GM23248 (cell line): ENCODE measurements at regions not wholly inside any gene's neighbourhood (a gene's known extent, or its start where the extent isn't known, plus 50 kb on each side); places are given as distances from the start of the nearest gene placed in this dataset.

Experiments used
- DNase-seq: peaks from one replicate; pipeline ENCODE4 v3.0.0-alpha.2; 2015
- H2AFZ ChIP-seq: fragments of 200-600 bp; sonication (generic); 2 replicates; pipeline ENCODE4 v1.6.1; 2016; ENCODE audit warnings: antibody characterized with exemption
- H3F3A ChIP-seq: fragments of 200-600 bp; sonication (generic); 2 replicates; pipeline ENCODE4 v1.6.1; 2016; ENCODE audit warnings: mild to moderate bottlenecking, antibody characterized with exemption, mixed run types; ENCODE audit not compliant: insufficient read depth
- H3K27ac ChIP-seq: fragments of 200-600 bp; sonication (generic); 2 replicates; pipeline ENCODE4 v1.5.1; 2016; ENCODE audit warnings: mild to moderate bottlenecking
- H3K27me3 ChIP-seq: fragments of 200-600 bp; sonication (generic); replicated peaks from 2 replicates; pipeline ENCODE4 v1.6.1; 2016; ENCODE audit warnings: mild to moderate bottlenecking; ENCODE audit not compliant: insufficient read depth
- H3K36me3 ChIP-seq: fragments of 200-600 bp; sonication (generic); 2 replicates; pipeline ENCODE4 v1.6.1; 2016; ENCODE audit warnings: low read depth, mild to moderate bottlenecking
- H3K4me1 ChIP-seq: fragments of 200-600 bp; sonication (generic); 2 replicates; pipeline ENCODE4 v1.6.1; 2016; ENCODE audit warnings: mild to moderate bottlenecking; ENCODE audit not compliant: insufficient read depth
- H3K4me2 ChIP-seq: fragments of 200-600 bp; sonication (generic); one replicate; pipeline ENCODE4 v1.6.1; 2016; ENCODE audit warnings: mild to moderate bottlenecking; ENCODE audit not compliant: unreplicated experiment
- H3K4me3 ChIP-seq: fragments of 200-600 bp; sonication (generic); 2 replicates; pipeline ENCODE4 v1.5.1; 2016; ENCODE audit warnings: mild to moderate bottlenecking
- H3K79me2 ChIP-seq: fragments of 200-600 bp; sonication (generic); 2 replicates; pipeline ENCODE4 v1.6.1; 2016; ENCODE audit warnings: mild to moderate bottlenecking; ENCODE audit not compliant: insufficient read depth
- H3K9ac ChIP-seq: fragments of 200-600 bp; sonication (generic); 2 replicates; pipeline ENCODE4 v1.6.1; 2016; ENCODE audit warnings: mild to moderate bottlenecking
- H3K9me2 ChIP-seq: fragments of 200-600 bp; sonication (generic); 2 replicates; pipeline ENCODE4 v1.6.1; 2016; ENCODE audit warnings: mixed run types, mild to moderate bottlenecking, moderate library complexity; ENCODE audit not compliant: insufficient read depth
- H3K9me3 ChIP-seq: fragments of 200-600 bp; sonication (generic); one replicate; pipeline ENCODE4 v1.6.1; 2017; ENCODE audit warnings: low read depth
- H4K20me1 ChIP-seq: fragments of 200-600 bp; sonication (generic); 2 replicates; pipeline ENCODE4 v1.6.0; 2016; ENCODE audit not compliant: insufficient read depth
- EZH2 ChIP-seq: fragments of 200-600 bp; sonication (generic); IDR thresholded peaks from 2 replicates; pipeline ENCODE4 v1.6.1; 2018; ENCODE audit warnings: antibody characterized with exemption, mild to moderate bottlenecking; ENCODE audit not compliant: insufficient read depth, poor library complexity, severe bottlenecking
- EZH2phosphoT487 ChIP-seq: fragments of 200-600 bp; sonication (generic); IDR thresholded peaks from 2 replicates; pipeline ENCODE4 v1.6.1; 2018; ENCODE audit warnings: antibody characterized with exemption, moderate library complexity, mild to moderate bottlenecking, low read depth; ENCODE audit not compliant: insufficient read depth
- WGBS, 2 experiments: methylation state at CpG; one replicate each; pipeline ENCODE4 v1.1.6; 2015 to 2017; ENCODE audit warnings: low lambda C conversion rate in 2 of 2, low coverage in 1 of 2; ENCODE audit errors: missing lambda C conversion rate in 2 of 2; 5-methylcytosine and 5-hydroxymethylcytosine counted together
- in situ Hi-C: fragments of 300-500 bp; cut with MboI; formaldehyde crosslinking; loops from 2 replicates; pipeline ENCODE4 v1.15.0; 2020

GRCh38 chr2:118493213-118493612 is 354.2 kb downstream of the EN1 start:
- H4K20me1 ChIP-seq, result no peaks in the 10 kb centered on the region
- H3K9me3 ChIP-seq, result no peaks in the 10 kb centered on the region
- H3K27me3 ChIP-seq, result peaks cover 6% of the 10 kb centered on the region
- no peak overlapping the region for H3K4me3 ChIP-seq
- 74 to 76% methylated on average over 7 of the region's 7 CpGs for WGBS, 2 experiments
- no peaks in the 10 kb centered on the region for H3K4me1 ChIP-seq
- no peaks in the 10 kb centered on the region for H3K9me2 ChIP-seq
- H2AFZ ChIP-seq, result no peak overlapping the region
- H3K79me2 ChIP-seq, result no peaks in the 10 kb centered on the region
- H3K36me3 ChIP-seq, result no peaks in the 10 kb centered on the region
- no peak overlapping the region for H3K4me2 ChIP-seq
- no peak overlapping the region for H3K27ac ChIP-seq
- in situ Hi-C loops, result no loop called here
- H3K9ac ChIP-seq, result no peak overlapping the region
- DNase-seq, result no peak
- TF ChIP-seq EZH2 (no peak), EZH2phosphoT487 (no peak)
- no peaks in the 10 kb centered on the region for H3F3A ChIP-seq

- no peak for DNase-seq
- H3K27ac ChIP-seq, result no peak overlapping the region
- no peaks in the 10 kb centered on the region for H3K4me1 ChIP-seq
- no peaks in the 10 kb centered on the region for H3K36me3 ChIP-seq
- H3K9me2 ChIP-seq, result no peaks in the 10 kb centered on the region
- H3K9me3 ChIP-seq, result no peaks in the 10 kb centered on the region
- in situ Hi-C loops, result no loop called here
- peaks cover 6% of the 10 kb centered on the region; the same call in 1 of the 2 replicates for H3K27me3 ChIP-seq
- TF ChIP-seq EZH2 (no peak), EZH2phosphoT487 (no peak)
- H2AFZ ChIP-seq, result no peak overlapping the region
- no peaks in the 10 kb centered on the region for H3K79me2 ChIP-seq
- no peaks in the 10 kb centered on the region for H4K20me1 ChIP-seq
- H3K4me3 ChIP-seq, result no peak overlapping the region
- H3F3A ChIP-seq, result no peaks in the 10 kb centered on the region
- no peak overlapping the region for H3K4me2 ChIP-seq
- H3K9ac ChIP-seq, result no peak overlapping the region
Measured at GRCh38 chr2:118492335-118492734, 355.1 kb downstream of the EN1 start.

DNA sequence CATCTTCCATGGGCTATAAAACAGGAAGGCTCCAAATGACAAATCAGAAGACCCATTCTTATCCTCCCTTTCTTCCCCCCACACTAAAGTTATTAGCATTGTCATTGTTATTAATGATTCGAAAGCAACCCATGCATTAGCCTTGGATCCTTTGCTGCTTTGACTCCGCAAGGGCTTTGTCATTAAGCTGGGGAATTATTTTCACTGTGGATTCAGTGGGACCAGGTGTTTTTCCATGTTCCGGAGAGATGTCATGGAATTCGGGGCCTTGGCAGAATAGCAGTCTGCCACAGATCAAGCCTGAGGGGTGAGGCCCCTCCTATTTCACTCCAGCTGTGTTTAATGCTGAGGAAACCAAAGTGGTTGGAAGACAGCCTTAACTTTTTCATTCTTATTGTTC is 357.1 kb downstream of the EN1 start:
- Histone ChIP-seq H3K9me3 (no peaks in the 10 kb centered on the region), H3K9ac (no peak overlapping the region), H3K9me2 (no peaks in the 10 kb centered on the region), H3K4me3 (no peak overlapping the region), H3K36me3 (no peaks in the 10 kb centered on the region), H2AFZ (no peak overlapping the region), H3F3A (no peaks in the 10 kb centered on the region), H3K4me2 (no peak overlapping the region), H3K27me3 (peaks cover 6% of the 10 kb centered on the region; the same call in 1 of the 2 replicates), H3K4me1 (no peaks in the 10 kb centered on the region), H3K79me2 (no peaks in the 10 kb centered on the region), H4K20me1 (no peaks in the 10 kb centered on the region), H3K27ac (no peak overlapping the region)
- no peak for TF ChIP-seq EZH2
- TF ChIP-seq EZH2phosphoT487, result no peak
- DNase-seq, result no peak
- WGBS, 2 experiments, result 62 to 67% methylated on average over 4 of the region's 4 CpGs
- in situ Hi-C loops, result no loop called here

GRCh38 chr2:118489712-118490299 is 357.6 kb downstream of the EN1 start:
- DNase-seq, result no peak
- Histone ChIP-seq H3K9ac (no peak overlapping the region), H3K36me3 (no peaks in the 10 kb centered on the region), H3F3A (no peaks in the 10 kb centered on the region), H3K27ac (no peak overlapping the region), H3K4me2 (no peak overlapping the region), H3K9me2 (no peaks in the 10 kb centered on the region), H3K27me3 (peaks cover 6% of the 10 kb centered on the region; the same call in 1 of the 2 replicates), H3K9me3 (no peaks in the 10 kb centered on the region), H4K20me1 (no peaks in the 10 kb centered on the region), H3K79me2 (no peaks in the 10 kb centered on the region), H2AFZ (no peak overlapping the region), H3K4me3 (no peak overlapping the region), H3K4me1 (no peaks in the 10 kb centered on the region)
- WGBS, 2 experiments, result 61% methylated on average over 6 of the region's 6 CpGs
- TF ChIP-seq EZH2 (no peak), EZH2phosphoT487 (no peak)
- in situ Hi-C loops, result no loop called here

DNA sequence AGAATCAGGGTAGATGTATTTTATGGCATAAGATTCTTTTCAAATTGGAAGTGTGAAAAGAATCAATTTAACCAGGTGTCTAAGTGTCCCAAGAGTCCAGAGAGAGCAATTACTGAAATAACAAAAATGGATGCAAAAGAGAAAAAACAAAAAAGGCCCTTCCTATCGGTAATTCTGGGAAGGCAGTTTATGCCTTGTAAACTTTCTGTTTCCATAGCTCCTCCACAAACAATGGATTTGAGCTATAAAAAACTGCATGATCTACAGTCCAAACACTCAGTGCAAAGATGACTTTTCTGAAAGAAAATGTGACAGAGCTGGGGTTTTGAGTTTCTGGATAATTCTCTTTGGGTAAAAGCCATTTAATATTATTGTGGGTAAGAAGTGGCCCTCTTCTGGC is 366.1 kb downstream of the EN1 start:
- no peak overlapping the region for H3K4me2 ChIP-seq
- in situ Hi-C loops, result no loop called here
- TF ChIP-seq EZH2 (no peak), EZH2phosphoT487 (no peak)
- no peaks in the 10 kb centered on the region for H4K20me1 ChIP-seq
- H3K36me3 ChIP-seq, result no peaks in the 10 kb centered on the region
- no peaks in the 10 kb centered on the region for H3K9me3 ChIP-seq
- no peak overlapping the region for H3K9ac ChIP-seq
- DNase-seq, result no peak
- H3K27ac ChIP-seq, result no peak overlapping the region
- H3K27me3 ChIP-seq, result peaks cover 9% of the 10 kb centered on the region
- H2AFZ ChIP-seq, result no peak overlapping the region
- no peaks in the 10 kb centered on the region for H3K4me1 ChIP-seq
- no peaks in the 10 kb centered on the region for H3K79me2 ChIP-seq
- no peaks in the 10 kb centered on the region for H3K9me2 ChIP-seq
- no peaks in the 10 kb centered on the region for H3F3A ChIP-seq
- WGBS, 2 experiments, result 14 to 26% methylated on average over 1 of the region's 1 CpG
- H3K4me3 ChIP-seq, result no peak overlapping the region
